Kidney epithelial cell (primary cell): ENCODE measurements at regions not wholly inside any gene's neighbourhood (a gene's known extent, or its start where the extent isn't known, plus 50 kb on each side); places are given as distances from the start of the nearest gene placed in this dataset.

Experiments
- DNase-seq: peaks from one replicate; pipeline ENCODE4 v3.0.0-alpha.2; 2010; ENCODE audit warnings: low read depth
- H3K27me3 ChIP-seq: 2 replicates; pipeline ENCODE4 v1.6.0; 2011; ENCODE audit warnings: low read length; ENCODE audit not compliant: control insufficient read depth, insufficient read depth
- H3K36me3 ChIP-seq: 2 replicates; pipeline ENCODE4 v1.5.1; 2011; ENCODE audit warnings: low read length; ENCODE audit not compliant: control insufficient read depth, insufficient read depth
- H3K4me3 ChIP-seq: 2 replicates; pipeline ENCODE4 v1.5.1; 2011; ENCODE audit warnings: low read depth, mild to moderate bottlenecking, control low read depth, low read length
- TF ChIP-seq, protein P1 (sequence below): IDR thresholded peaks from 2 replicates; pipeline ENCODE4 v1.5.1; 2011; ENCODE audit warnings: mild to moderate bottlenecking, moderate library complexity, low read length, control low read depth, inconsistent platforms; ENCODE audit not compliant: insufficient read depth, poor library complexity, severe bottlenecking

DNA sequence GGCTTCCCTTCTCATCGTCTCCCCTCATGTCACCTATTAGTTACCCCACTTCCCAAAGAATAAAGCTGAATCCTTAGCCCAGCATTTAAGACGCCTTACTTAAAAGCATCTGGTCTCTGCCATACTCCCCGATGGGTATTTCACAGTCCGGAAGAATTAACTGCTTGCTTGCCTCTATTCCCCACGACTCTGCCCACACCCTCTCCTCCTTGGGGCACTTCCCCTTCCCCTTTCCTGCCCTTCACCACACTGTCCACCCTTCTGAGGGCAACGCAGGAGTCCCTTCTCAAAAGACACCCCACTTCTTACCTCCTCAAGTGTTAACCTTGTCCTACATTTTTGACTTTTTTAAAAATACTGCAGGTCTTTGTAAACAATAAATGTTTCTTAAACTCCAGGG, 60.1 kb upstream of the RMP24 start:
- H3K4me3 ChIP-seq: no peak overlapping the region
- no peaks in the 10 kb centered on the region for H3K36me3 ChIP-seq
- H3K27me3 ChIP-seq: no peaks in the 10 kb centered on the region
- DNase-seq: no peak
- TF ChIP-seq, protein P1, sequence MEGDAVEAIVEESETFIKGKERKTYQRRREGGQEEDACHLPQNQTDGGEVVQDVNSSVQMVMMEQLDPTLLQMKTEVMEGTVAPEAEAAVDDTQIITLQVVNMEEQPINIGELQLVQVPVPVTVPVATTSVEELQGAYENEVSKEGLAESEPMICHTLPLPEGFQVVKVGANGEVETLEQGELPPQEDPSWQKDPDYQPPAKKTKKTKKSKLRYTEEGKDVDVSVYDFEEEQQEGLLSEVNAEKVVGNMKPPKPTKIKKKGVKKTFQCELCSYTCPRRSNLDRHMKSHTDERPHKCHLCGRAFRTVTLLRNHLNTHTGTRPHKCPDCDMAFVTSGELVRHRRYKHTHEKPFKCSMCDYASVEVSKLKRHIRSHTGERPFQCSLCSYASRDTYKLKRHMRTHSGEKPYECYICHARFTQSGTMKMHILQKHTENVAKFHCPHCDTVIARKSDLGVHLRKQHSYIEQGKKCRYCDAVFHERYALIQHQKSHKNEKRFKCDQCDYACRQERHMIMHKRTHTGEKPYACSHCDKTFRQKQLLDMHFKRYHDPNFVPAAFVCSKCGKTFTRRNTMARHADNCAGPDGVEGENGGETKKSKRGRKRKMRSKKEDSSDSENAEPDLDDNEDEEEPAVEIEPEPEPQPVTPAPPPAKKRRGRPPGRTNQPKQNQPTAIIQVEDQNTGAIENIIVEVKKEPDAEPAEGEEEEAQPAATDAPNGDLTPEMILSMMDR: no peak

DNA sequence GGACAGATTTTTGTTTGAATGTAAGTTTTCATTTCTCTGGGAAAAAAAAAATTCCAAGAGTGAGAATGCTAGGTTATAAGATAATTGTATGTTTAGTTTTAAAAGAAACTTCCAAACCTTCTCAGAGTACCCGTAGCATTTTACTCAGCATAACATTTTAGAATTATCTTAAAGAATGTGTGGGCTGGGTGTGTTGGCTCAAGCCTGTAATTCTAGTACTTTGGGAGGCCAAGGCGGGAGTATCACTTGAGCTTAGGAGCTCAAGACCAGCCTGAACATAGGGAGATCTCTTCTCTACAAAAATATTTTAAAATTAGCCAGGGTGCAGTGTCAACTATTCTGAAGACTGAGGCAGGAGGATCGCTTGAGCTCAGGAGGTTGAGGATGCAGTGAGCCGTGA, 57.4 kb upstream of the RMP24 start:
- Histone ChIP-seq H3K27me3 (no peaks in the 10 kb centered on the region), H3K4me3 (no peak overlapping the region), H3K36me3 (no peaks in the 10 kb centered on the region)
- TF ChIP-seq, protein P1: no peak
- no peak for DNase-seq

DNA sequence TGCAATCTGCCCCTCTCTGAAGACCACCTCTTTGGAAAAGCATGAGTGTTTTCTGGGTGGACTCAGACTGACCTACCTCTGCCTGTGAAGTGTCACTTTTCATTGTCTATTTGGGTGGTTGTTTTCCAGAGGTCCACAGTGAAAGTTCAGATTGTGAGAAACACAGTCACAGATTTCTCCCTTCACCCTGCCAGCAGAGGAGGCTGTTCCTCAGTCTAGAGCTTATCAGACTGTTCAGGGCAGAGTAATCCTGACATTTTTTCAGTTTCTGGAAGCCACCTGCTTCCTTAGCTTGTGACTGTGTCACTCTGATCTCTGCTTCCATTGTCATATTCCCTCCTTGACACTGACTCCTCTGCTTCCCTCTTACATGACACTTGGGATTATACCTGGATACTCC, 55.4 kb upstream of the RMP24 start:
- no peaks in the 10 kb centered on the region for H3K36me3 ChIP-seq
- H3K4me3 ChIP-seq: no peak overlapping the region
- H3K27me3 ChIP-seq: peaks cover 3% of the 10 kb centered on the region
- DNase-seq: no peak
- TF ChIP-seq, protein P1: peak; percentile 23

DNA sequence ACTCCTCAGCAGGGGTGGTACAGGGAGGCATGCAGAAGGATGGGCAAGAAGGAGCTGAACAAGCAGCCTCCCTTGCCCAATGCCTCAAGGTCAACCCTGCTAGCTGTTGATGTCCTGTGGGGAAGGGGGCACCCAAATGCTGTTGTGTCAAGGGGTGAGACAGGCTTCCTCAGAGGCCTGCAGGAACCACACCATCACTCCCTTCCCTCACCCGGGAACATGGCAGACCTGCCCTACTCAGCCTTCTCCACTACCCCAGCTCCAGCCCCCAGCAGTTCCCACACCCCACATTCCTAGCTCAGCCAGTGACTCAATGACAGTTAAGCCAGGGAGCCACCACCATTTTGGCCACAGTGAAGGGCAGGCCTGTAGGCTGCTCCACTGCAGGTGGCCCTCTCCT, 53.9 kb upstream of the RMP24 start:
- H3K27me3 ChIP-seq: peaks cover 3% of the 10 kb centered on the region
- no peak overlapping the region for H3K4me3 ChIP-seq
- TF ChIP-seq, protein P1: no peak
- DNase-seq: no peak
- H3K36me3 ChIP-seq: no peaks in the 10 kb centered on the region

DNA sequence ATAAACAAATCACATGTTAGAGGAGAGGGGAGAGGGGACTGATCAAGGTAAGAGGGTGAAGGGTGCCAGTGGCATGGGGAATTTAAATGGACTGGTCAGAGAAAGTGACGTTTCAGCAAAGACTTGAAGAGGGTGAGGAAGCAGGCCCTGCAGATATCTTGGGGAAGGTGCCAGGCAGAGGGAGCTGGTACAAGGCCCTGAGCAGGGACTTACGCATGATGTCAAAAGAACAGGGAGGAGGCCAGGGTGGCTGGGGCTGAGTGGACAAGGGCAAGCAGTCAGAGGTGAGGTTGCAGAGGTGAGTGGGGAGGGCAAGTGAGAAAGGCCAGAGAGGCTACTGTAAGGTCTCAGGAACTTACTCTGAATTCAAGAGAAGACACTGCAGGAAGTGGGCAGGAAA, 53.3 kb upstream of the RMP24 start:
- no peak overlapping the region for H3K4me3 ChIP-seq
- peaks cover 3% of the 10 kb centered on the region for H3K27me3 ChIP-seq
- no peaks in the 10 kb centered on the region for H3K36me3 ChIP-seq
- no peak for DNase-seq
- TF ChIP-seq, protein P1: no peak

DNA sequence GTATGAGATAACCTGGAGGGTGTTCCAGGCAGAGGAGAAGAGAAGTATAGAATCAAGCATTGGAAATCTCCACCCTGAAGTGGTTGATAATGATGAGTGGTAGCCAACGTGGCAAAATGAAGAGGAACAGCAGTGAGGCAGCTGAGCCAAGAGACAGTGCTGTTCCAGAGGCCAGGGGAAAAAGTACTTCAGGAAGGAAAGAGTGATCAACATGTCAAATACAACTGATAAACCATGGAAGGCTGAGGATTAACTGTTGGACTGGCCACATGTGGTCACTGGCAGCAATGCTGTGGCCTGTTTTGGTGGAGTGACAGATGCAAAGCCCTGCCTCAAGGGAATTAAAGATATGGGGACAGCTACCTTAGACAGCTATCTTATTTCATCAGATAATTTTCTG, 51.9 kb upstream of the RMP24 start:
- TF ChIP-seq, protein P1: no peak
- no peak for DNase-seq
- Histone ChIP-seq H3K4me3 (no peak overlapping the region), H3K36me3 (no peaks in the 10 kb centered on the region), H3K27me3 (peaks cover 6% of the 10 kb centered on the region)
